H1 (cell line): ENCODE measurements at regions not wholly inside any gene's neighbourhood (a gene's known extent, or its start where the extent isn't known, plus 50 kb on each side); places are given as distances from the start of the nearest gene placed in this dataset.

Source experiments
- CTCF ChIA-PET: fragments of 300-600 bp; sonication (Branson Sonifier 250); formaldehyde crosslinking; loops from one replicate; lab custom pipeline; 2021; ENCODE audit not compliant: partially characterized antibody; lab: Charles Lee
- POLR2A ChIA-PET: fragments of 300-600 bp; sonication (Branson Sonifier 250); formaldehyde crosslinking; loops from one replicate; lab custom pipeline; 2021; ENCODE audit warnings: inconsistent platforms; ENCODE audit not compliant: partially characterized antibody; lab: Charles Lee
- DNase-seq, 2 experiments: peaks; one replicate each; pipeline versions ENCODE4 v3.0.0 to v3.0.0-alpha.2; 2010 to 2022; ENCODE audit warnings: low spot score in 2 of 2, low read depth in 1 of 2, mixed read lengths in 1 of 2
- FAIRE-seq: peaks from 2 replicates; lab custom pipeline; 2011; peaks lifted over from hg19 to GRCh38; lab: Jason Lieb, UNC
- H2AFZ ChIP-seq: 2 replicates; pipeline ENCODE4 v1.8.1; 2012; ENCODE audit warnings: low read length, inconsistent platforms
- H2AK5ac ChIP-seq: 2 replicates; pipeline ENCODE4 v1.6.1; 2013; ENCODE audit warnings: low read depth, low read length
- H2BK120ac ChIP-seq: replicated peaks from 2 replicates; pipeline ENCODE3; 2013; ENCODE audit warnings: low read depth, low read length, inconsistent platforms
- H2BK12ac ChIP-seq: 2 replicates; pipeline ENCODE4 v1.6.1; 2013; ENCODE audit warnings: low read depth, low read length
- H2BK15ac ChIP-seq: 2 replicates; pipeline ENCODE4 v1.6.1; 2013; ENCODE audit warnings: low read length
- H2BK20ac ChIP-seq: 2 replicates; pipeline ENCODE4 v1.6.1; 2013; ENCODE audit warnings: low read length
- H2BK5ac ChIP-seq: 2 replicates; pipeline ENCODE4 v1.6.1; 2013; ENCODE audit warnings: low read depth, low read length
- H3K14ac ChIP-seq: 2 replicates; pipeline ENCODE4 v1.6.1; 2013; ENCODE audit warnings: inconsistent platforms; ENCODE audit not compliant: insufficient read length
- H3K18ac ChIP-seq: 2 replicates; pipeline ENCODE4 v1.6.1; 2013; ENCODE audit warnings: low read length; ENCODE audit errors: extremely low read depth
- H3K23ac ChIP-seq: 2 replicates; pipeline ENCODE4 v1.6.1; 2013; ENCODE audit warnings: inconsistent platforms; ENCODE audit not compliant: insufficient read length
- H3K23me2 ChIP-seq: 2 replicates; pipeline ENCODE4 v1.6.1; 2013; ENCODE audit warnings: low read depth, low read length
- H3K27ac ChIP-seq: 2 replicates; pipeline ENCODE4 v1.6.1; 2011; ENCODE audit warnings: low read depth, low read length, inconsistent platforms
- H3K27me3 ChIP-seq, 4 experiments: replicated peaks in 1 of 4; 1 replicate in 1 of 4; 2 replicates in 3 of 4; pipeline versions ENCODE4 v1.6.1 to v1.8.1; 2011 to 2013; ENCODE audit warnings: low read length in 3 of 4, mild to moderate bottlenecking in 3 of 4, inconsistent platforms in 2 of 4, mixed read lengths in 2 of 4, moderate library complexity in 1 of 4; ENCODE audit not compliant: control insufficient read depth in 3 of 4, insufficient read depth in 3 of 4; ENCODE audit errors: extremely low read depth in 1 of 4
- H3K36me3 ChIP-seq, 4 experiments: 2 replicates each; pipeline versions ENCODE4 v1.6.1 to v1.8.1; 2011 to 2013; ENCODE audit warnings: mild to moderate bottlenecking in 4 of 4, low read length in 3 of 4, moderate library complexity in 2 of 4, control low read depth in 1 of 4, inconsistent platforms in 1 of 4; ENCODE audit not compliant: insufficient read depth in 4 of 4, control insufficient read depth in 2 of 4
- H3K4ac ChIP-seq: replicated peaks from 2 replicates; pipeline ENCODE3; 2013; ENCODE audit warnings: low read length, low read depth, mixed read lengths, inconsistent platforms; ENCODE audit not compliant: insufficient read length
- H3K4me1 ChIP-seq, 4 experiments: replicated peaks in 1 of 4; 1 replicate in 1 of 4; 2 replicates in 3 of 4; pipeline versions ENCODE4 v1.6.1 to v1.8.1; 2011 to 2013; ENCODE audit warnings: low read length in 3 of 4, inconsistent platforms in 2 of 4, mixed read lengths in 1 of 4; ENCODE audit not compliant: insufficient read depth in 4 of 4, control insufficient read depth in 3 of 4
- H3K4me2 ChIP-seq, 2 experiments: 2 replicates each; pipeline versions ENCODE4 v1.6.1 to v1.8.1; 2011 to 2013; ENCODE audit warnings: low read depth in 2 of 2, low read length in 2 of 2, control low read depth in 1 of 2, inconsistent platforms in 1 of 2, mild to moderate bottlenecking in 1 of 2; ENCODE audit not compliant: insufficient read depth in 1 of 2
- H3K4me3 ChIP-seq, 4 experiments: fragments of 200-600, 300-600 bp in 1 of 4; sonication (generic), shearing (Covaris generic), sonication (Bioruptor Twin) in 1 of 4; 2 replicates each; pipeline versions ENCODE4 v1.5.1 to v1.8.1; 2011 to 2016; ENCODE audit warnings: low read length in 4 of 4, low read depth in 3 of 4, control low read depth in 2 of 4, inconsistent platforms in 2 of 4, mild to moderate bottlenecking in 2 of 4, mixed read lengths in 1 of 4, moderate library complexity in 1 of 4; ENCODE audit not compliant: insufficient read depth in 2 of 4; ENCODE audit errors: extremely low read depth in 1 of 4
- H3K56ac ChIP-seq: replicated peaks from 2 replicates; pipeline ENCODE3; 2013; ENCODE audit warnings: low read depth, mild to moderate bottlenecking, mixed read lengths, low read length, inconsistent platforms; ENCODE audit not compliant: insufficient read length
- H3K79me1 ChIP-seq: 2 replicates; pipeline ENCODE4 v1.6.1; 2013; ENCODE audit warnings: low read depth, low read length, control low read depth
- H3K79me2 ChIP-seq, 2 experiments: 2 replicates each; pipeline versions ENCODE4 v1.6.1 to v1.8.1; 2012 to 2013; ENCODE audit warnings: low read length in 2 of 2, mild to moderate bottlenecking in 2 of 2, inconsistent platforms in 1 of 2; ENCODE audit not compliant: insufficient read depth in 2 of 2, control insufficient read depth in 1 of 2
- H3K9ac ChIP-seq, 4 experiments: replicated peaks in 1 of 4; 1 replicate in 1 of 4; 2 replicates in 3 of 4; pipeline versions ENCODE4 v1.6.1 to v1.8.1; 2011 to 2013; ENCODE audit warnings: low read depth in 3 of 4, low read length in 3 of 4, control low read depth in 2 of 4, mild to moderate bottlenecking in 2 of 4, moderate library complexity in 2 of 4, inconsistent platforms in 1 of 4; ENCODE audit errors: extremely low read depth in 1 of 4
- H3K9me3 ChIP-seq, 2 experiments: 2 replicates each; pipeline versions ENCODE4 v1.6.1 to v1.8.1; 2012 to 2013; ENCODE audit warnings: mild to moderate bottlenecking in 2 of 2, moderate library complexity in 2 of 2, control low read depth in 1 of 2, inconsistent platforms in 1 of 2, low read depth in 1 of 2, low read length in 1 of 2, mixed read lengths in 1 of 2; ENCODE audit not compliant: insufficient read depth in 2 of 2
- H4K20me1 ChIP-seq, 2 experiments: replicated peaks in 1 of 2; 2 replicates each; pipeline versions ENCODE3 to v1.8.1; 2011 to 2013; ENCODE audit warnings: inconsistent platforms in 2 of 2, low read length in 2 of 2, mild to moderate bottlenecking in 1 of 2; ENCODE audit not compliant: insufficient read depth in 2 of 2, control insufficient read depth in 1 of 2
- H4K5ac ChIP-seq: 2 replicates; pipeline ENCODE4 v1.6.1; 2013; ENCODE audit warnings: low read length, low read depth, mixed read lengths, inconsistent platforms; ENCODE audit not compliant: insufficient read length
- H4K8ac ChIP-seq: 2 replicates; pipeline ENCODE4 v1.8.0; 2013; ENCODE audit warnings: mild to moderate bottlenecking, moderate library complexity, low read length, inconsistent platforms; ENCODE audit not compliant: insufficient read depth; ENCODE audit errors: extremely low read depth
- H4K91ac ChIP-seq: replicated peaks from 2 replicates; pipeline ENCODE3; 2013; ENCODE audit warnings: low read length, mixed read lengths, inconsistent platforms; ENCODE audit not compliant: insufficient read length
- CREB1 ChIP-seq: IDR thresholded peaks from 2 replicates; pipeline ENCODE4 v1.6.1; 2012; ENCODE audit warnings: inconsistent platforms
- HDAC6 ChIP-seq: IDR thresholded peaks from one replicate; pipeline ENCODE4 v1.7.1; 2012; ENCODE audit warnings: low read depth, mild to moderate bottlenecking, inconsistent platforms, low read length, moderate library complexity
- NRF1 ChIP-seq: IDR thresholded peaks from 2 replicates; pipeline ENCODE4 v1.6.1; 2011; ENCODE audit warnings: mild to moderate bottlenecking, low read depth, low read length, improper control_type of control experiment
- WGBS, 2 experiments: shearing (Covaris generic) in 1 of 2; methylation state at CpG; one replicate each; pipeline versions ENCODE4 v1.1.6 to v1.1.7; 2013 to 2015; ENCODE audit warnings: low lambda C conversion rate in 2 of 2, mixed read lengths in 2 of 2, inconsistent platforms in 1 of 2, low coverage in 1 of 2, missing lambda C conversion rate in 1 of 2; ENCODE audit not compliant: insufficient replicate concordance in 2 of 2, insufficient coverage in 1 of 2, insufficient read length in 1 of 2; ENCODE audit errors: extremely low coverage in 1 of 2, missing lambda C conversion rate in 1 of 2; 5-methylcytosine and 5-hydroxymethylcytosine counted together
- TF ChIP-seq, protein P1 (sequence below): IDR thresholded peaks from 2 replicates; pipeline ENCODE4 v1.6.1; 2012; ENCODE audit warnings: low read length, inconsistent platforms

DNA sequence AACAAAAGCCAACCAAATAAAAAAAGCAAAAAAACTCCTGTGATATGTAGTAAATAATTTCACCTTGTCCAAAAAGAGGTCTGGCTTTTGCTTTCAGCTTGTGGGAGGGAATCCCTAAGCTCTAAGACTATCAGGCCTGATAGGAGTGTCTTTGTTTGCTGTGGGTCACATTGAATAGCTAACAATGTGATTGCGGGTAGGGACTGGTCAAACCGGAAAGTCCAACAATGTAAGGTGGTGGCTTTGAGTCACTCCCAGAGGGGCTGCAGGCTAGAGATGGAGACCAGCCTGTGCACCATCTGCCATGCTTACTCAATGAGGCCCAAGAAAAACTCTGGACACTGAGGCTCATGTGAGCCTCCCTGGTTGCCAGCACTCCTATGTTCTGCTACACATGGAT is 192.9 kb downstream of the TFCP2L1 start:
- FAIRE-seq (no peak), DNase-seq (no peak)
- no peak overlapping the region for H3K4ac ChIP-seq
- no peak overlapping the region for H4K8ac ChIP-seq
- no peak overlapping the region for H2BK12ac ChIP-seq
- no peak overlapping the region for H2BK120ac ChIP-seq
- no peak overlapping the region for H2AFZ ChIP-seq
- H3K4me1 ChIP-seq: no peaks in the 10 kb centered on the region
- no peak overlapping the region for H2AK5ac ChIP-seq
- H4K91ac ChIP-seq: no peak overlapping the region
- H3K27me3 ChIP-seq: no peaks in the 10 kb centered on the region; a peak in 4 of 7 replicates
- H2BK20ac ChIP-seq: no peak overlapping the region
- H3K27ac ChIP-seq: no peak overlapping the region
- H3K79me2 ChIP-seq: no peaks in the 10 kb centered on the region
- no peak overlapping the region for H3K9ac ChIP-seq
- H2BK5ac ChIP-seq: no peak overlapping the region
- 88% methylated on average over 2 of the region's 2 CpGs; no CpG with 5 or more reads in 1 of the 2 experiments for WGBS, 2 experiments
- H4K20me1 ChIP-seq: no peaks in the 10 kb centered on the region
- H3K4me2 ChIP-seq: no peak overlapping the region
- no peak overlapping the region for H3K4me3 ChIP-seq
- ChIA-PET CTCF (interaction anchor here (0.6 to 23.5 kb wide), 9 partner anchors 3 to 1400 kb away, joined by 3 to 434 read pairs (median 4); no protein-coding TSS in a partner anchor), POLR2A (interaction anchor here (2.5 kb wide), 1 partner anchor 16 kb away, joined by 15 read pairs; no protein-coding TSS in a partner anchor)
- H3K23me2 ChIP-seq: no peaks in the 10 kb centered on the region
- no peaks in the 10 kb centered on the region for H3K79me1 ChIP-seq
- H3K36me3 ChIP-seq: no peaks in the 10 kb centered on the region
- no peak overlapping the region for H3K23ac ChIP-seq
- no peak overlapping the region for H3K14ac ChIP-seq
- H3K9me3 ChIP-seq: peaks cover 4 to 8% of the 10 kb centered on the region in 2 experiments; a peak in 3 of 4 replicates
- no peak overlapping the region for H3K18ac ChIP-seq
- no peak overlapping the region for H4K5ac ChIP-seq
- no peak overlapping the region for H3K56ac ChIP-seq
- no peak overlapping the region for H2BK15ac ChIP-seq
- TF ChIP-seq HDAC6 (no peak), NRF1 (no peak), CREB1 (no peak)
- TF ChIP-seq, protein P1, sequence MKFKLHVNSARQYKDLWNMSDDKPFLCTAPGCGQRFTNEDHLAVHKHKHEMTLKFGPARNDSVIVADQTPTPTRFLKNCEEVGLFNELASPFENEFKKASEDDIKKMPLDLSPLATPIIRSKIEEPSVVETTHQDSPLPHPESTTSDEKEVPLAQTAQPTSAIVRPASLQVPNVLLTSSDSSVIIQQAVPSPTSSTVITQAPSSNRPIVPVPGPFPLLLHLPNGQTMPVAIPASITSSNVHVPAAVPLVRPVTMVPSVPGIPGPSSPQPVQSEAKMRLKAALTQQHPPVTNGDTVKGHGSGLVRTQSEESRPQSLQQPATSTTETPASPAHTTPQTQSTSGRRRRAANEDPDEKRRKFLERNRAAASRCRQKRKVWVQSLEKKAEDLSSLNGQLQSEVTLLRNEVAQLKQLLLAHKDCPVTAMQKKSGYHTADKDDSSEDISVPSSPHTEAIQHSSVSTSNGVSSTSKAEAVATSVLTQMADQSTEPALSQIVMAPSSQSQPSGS: no peak
